HL-60/S4 (cell line): ENCODE measurements at regions not wholly inside any gene's neighbourhood (a gene's known extent, or its start where the extent isn't known, plus 50 kb on each side); places are given as distances from the start of the nearest gene placed in this dataset.
"Not testable (repeated sequence)": the region's sequence is repeated elsewhere in the genome, so short reads cannot be mapped to it uniquely, and the experiment has no call there.

Experiments used
- in situ Hi-C: fragments of 300-500 bp; cut with MboI; formaldehyde crosslinking; loops from 2 replicates; pipeline ENCODE4 v1.14.3; 2022; ENCODE audit warnings: low sequenced_read_pairs

DNA sequence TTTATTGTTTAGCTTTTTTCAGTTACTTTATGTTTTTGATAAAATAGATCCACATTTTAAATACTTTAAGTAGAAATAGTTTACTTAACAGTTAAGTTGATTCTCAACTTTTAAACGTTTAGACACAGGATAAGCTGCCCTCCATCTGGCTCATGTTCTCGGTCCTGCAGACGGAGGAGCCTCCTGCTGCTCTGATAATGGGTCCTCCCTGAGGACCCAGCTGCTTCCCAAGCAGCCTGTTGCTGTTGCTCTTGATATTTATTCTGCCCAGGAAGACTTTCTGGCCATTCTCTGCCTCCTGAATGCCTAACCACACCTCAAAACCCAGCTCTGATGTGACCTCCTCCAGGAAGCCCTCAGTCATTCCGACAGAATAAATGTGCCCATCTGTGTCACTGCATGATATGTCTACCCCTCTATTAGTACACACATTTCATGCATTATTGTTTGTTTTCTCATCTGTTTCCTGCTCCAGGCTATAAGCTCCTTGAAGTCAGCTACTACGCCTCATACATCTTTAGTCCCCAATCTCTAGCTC, 267.2 kb upstream of the MSX2 start:
- in situ Hi-C loops: no loop called here

DNA sequence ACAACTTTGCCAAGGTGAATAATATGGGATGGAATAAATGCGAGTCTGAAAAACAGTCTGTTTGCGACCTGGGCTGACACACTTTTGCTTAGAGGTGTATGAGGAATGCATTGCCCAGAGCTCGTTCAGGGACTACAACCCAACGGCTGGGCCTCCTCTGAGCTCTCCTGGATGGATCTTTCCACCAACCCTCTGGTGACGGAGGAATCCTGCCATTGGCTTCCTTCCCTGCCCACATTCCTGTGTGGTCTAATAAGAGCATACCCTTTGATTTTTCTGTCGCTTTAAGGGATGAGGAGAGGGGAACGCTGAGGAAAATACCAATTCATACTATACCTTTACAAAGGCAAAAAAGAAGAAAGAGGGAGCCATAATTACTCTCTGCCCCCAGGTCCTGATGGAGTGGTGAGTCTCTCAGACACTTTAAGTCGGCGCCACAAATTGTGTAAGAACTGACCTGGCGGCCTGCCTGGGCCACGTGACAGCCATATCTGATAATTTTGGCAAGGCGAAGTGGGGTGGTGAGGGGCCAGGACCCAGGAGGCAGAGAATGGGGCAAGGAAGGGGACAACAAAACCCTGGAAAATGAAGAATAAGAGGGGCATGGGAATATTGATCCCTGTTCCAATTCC, 265.2 kb upstream of the MSX2 start:
- in situ Hi-C loops: no loop called here

DNA sequence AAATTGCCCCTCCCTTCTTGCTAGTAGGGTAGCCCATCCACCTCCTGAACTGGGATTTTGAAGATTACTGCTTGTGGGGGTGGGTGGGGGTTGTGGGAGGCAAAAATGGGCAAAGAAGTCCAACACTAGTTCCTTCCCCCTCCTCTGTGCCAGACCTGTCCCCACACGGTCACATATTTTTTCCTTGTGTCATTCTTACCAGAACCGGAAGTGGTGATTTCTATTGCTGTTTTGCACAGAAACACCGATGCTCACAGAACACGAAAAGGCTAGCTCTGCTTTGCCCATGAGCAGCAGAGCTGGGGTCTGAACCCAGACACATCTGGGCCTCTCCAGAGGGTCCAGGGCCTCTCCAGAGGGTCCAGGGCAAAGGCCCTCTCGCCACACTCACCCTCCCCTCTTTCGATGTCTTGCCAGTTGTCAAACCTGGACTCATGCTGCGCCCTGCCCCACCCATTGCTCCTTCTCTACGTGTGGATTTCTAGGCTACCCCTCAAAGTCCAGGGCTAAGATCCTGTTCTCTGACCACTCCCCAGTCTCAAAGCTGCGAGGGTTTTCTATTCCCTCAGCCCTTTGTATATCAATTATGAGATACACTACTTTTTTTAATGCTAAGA, 264.4 kb upstream of the MSX2 start:
- in situ Hi-C loops: no loop called here

DNA sequence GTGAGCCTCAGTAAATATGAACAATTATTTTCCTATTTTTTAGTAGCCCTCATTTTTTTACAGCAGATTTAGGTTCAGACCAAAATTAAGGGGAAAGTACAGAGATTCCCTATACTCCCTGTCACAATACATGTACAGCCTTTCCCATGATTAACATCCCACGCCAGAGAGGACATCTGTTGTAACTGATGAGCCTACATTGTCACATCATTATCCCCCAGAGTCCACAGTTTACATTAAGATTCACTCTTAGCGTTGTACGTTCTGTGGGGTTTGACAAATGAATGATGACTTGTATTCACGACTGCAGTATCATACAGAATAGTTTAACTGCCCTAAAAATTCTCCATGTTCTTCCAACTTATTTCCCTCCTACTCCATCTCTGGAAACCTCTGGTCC, 262.3 kb upstream of the MSX2 start:
- in situ Hi-C loops: no loop called here

DNA sequence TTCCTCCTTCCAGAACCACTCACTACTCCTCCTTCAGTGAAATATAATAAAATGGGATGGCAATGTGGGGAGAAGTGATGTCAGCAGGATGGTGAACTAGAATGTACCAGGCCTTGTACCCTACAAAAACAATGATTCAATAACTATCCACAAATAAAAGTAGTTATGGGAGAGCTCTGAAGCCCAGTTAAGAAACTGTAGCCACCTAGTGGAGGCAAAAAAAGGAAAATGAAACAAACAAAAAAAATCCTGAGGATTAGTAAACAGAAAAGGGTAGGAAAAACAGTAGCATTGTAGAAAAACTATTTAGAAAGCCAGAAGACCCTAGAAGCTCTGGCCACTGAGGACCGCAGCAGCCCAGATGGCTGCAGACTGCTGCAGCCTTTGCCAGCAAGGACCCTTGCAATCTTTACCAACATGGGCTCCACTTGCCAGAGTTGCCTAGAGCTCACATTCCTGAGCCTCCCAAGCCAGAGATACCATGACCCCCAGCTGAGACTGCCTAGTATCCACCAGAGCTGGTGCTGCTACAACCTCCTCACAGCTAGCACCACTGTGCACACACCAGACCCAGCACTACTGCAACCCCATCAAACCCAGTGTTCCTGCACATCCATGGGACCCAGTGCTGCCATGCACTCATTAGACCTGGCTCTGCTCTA, 259.7 kb upstream of the MSX2 start:
- in situ Hi-C loops: no loop called here

DNA sequence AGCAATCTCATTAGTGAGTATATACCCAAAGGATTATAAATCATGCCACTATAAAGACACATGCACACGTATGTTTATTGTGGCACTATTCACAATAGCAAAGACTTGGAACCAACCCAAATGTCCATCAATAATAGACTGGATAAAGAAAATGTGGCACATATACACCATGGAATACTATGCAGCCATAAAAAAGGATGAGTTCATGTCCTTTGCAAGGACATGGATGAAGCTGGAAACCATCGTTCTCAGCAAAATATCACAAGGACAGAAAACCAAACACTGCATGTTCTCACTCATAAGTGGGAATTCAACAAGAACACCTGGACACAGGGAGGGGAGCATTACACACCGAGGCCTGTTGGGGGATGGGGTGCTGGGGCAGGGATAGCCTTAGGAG, 252.9 kb upstream of the MSX2 start:
- in situ Hi-C loops: not testable (repeated sequence)

DNA sequence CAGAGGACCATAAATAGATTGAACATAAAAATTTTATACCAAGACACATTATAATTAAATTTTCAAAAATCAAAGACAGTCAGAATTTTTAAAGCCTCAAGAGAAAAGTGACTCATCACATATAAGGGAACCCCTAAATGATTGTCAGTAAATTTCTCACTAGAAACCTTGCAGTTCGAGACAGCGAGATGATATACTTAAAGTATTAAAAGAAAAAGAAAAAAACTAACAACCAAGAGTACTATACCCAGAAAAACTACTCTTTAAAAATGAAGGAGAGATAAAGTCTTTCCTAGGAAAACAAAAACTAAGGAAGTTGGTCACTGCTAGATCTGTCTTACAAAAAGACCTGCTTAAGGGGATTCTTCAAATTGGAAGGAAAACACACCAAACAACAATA, 251.4 kb upstream of the MSX2 start:
- in situ Hi-C loops: no loop called here

DNA sequence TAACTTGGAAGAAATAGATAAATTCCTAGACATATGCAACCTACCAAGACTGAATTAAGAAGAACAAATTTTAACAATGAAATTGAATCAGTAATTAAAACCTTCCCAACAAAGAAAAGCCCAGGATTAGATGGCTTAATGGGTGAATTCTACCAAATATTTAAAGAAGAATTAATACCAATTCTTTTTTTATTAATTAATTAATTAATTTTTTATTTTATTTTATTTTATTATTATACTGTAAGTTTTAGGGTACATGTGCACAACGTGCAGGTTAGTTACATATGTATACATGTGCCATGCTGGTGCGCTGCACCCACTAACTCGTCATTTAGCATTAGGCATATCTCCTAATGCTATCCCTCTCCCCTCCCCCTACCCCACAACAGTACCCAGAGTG, 248.4 kb upstream of the MSX2 start:
- in situ Hi-C loops: not testable (repeated sequence)

DNA sequence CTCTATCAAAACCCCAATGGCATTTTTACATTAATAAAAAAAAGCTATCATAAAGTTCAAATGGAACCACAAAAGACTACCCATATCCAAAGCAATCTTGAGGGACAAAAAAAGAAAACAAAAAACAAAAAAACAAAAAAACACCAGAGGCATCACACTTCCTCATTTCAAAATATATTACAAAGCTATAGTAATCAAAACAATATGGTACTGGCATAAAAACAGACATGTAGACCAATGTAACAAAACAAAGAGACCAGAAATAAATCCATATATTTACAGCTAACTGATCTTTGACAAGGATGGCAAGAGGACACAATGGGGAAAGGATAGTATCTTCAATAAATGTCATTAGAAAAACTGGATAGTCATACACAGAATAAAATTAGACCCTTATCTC, 245.1 kb upstream of the MSX2 start:
- in situ Hi-C loops: no loop called here

DNA sequence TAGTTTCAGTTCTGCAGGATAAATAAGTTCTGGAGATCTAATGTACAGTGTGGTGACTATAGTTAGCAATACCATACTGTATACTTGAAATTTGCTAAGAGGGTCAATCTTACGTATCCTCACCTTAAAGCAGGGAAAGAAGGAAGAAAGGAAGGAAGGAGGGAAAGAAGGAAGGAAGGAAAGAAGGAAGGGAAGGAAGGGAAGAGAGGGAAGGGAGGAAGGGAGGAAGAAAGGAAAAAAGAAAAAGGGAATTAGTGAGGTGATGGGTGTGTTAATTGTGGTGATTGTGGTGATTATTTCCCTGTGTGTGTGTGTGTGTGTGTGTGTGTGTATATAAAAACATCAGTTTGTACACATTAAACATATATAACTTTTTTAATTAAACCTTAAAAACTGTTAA, 242.6 kb upstream of the MSX2 start:
- in situ Hi-C loops: no loop called here

DNA sequence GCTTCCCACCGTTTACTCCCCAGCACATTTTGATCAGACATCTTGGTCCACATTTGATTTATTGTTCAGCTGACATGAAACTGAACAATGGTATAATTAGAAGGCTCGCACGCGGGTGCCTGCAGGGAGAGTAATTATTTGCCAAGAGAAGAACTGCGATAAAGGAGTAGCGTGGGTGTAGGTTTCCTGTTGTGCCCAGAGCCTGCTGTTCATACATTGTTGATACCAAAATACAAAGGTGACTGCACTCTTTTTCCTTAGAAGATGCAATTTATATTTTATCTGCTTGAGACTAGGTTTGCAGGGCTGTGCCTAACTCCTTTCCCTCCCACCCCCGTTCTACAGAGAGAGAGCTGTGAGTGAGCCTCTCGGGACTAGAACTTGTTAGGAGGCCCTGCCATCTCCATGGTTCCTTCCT, 241.8 kb upstream of the MSX2 start:
- in situ Hi-C loops: no loop called here

DNA sequence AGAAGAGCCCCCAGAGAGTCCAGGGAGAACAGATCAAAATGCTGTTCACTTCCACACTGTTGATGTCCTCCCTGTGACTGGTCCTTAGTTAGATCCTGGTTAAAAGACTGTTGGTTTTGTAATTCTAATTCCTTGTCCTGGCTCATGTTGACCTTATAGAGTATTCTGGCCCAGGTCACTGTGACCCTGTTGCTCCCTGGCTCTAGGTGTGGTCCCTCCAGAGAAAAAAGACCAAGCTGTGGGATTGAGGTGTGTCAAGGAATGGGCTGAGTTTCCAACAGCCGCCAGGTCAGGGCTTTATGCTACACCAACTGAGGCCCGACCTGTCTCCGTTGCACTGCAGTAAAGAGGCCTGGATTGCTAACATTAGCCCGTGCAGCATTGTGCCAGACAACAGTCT, 241.0 kb upstream of the MSX2 start:
- in situ Hi-C loops: no loop called here

DNA sequence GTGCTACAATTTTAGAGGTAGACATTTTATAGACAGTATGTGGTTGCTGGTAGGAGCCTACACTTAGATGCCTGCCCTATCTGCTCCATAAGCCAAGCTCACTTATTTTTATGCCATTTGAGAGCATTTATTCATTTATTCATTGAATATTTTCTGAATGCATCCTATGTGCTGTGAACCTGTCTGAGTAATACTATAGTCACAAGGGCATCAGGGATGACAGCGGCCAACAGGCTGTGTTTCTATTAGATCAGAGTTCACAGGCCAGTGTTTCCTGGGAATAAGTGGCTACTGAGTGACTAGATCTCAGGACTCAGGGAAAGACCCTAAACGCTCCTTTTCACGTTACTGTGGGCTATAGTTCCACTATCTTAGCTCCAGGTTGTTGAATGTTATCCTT, 235.2 kb upstream of the MSX2 start:
- in situ Hi-C loops: no loop called here

DNA sequence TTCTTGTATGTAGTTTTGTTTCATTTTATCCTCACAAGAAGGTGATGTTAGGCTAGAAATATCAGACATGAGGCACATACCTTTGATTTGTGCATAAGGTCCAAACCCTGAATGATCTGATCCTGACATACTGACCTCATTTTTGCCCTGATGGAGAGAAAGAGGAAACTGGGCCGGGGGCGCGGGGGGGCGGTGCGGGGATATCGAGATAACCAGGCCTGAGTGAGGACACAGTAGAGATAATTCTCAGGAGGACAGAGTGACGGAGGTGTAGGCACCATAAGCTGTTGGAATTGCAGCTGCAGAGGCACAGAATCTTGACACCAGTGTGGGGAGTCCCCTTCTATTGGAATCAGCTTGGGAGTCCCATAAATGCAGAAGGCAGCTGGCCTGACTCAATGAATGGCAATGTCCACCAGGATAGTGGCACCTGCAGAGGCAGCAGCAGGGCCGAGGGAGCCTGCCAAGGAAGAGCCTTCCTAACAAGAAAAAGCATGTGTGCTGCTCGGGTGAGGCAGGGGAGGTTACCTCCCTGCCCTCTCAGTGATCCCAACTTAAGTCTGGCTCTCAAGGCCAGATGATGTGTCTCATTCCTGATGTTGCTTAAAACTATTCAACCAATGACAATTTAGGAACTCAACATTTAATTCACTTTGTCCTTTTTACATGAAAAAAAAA, 234.3 kb upstream of the MSX2 start:
- in situ Hi-C loops: no loop called here

DNA sequence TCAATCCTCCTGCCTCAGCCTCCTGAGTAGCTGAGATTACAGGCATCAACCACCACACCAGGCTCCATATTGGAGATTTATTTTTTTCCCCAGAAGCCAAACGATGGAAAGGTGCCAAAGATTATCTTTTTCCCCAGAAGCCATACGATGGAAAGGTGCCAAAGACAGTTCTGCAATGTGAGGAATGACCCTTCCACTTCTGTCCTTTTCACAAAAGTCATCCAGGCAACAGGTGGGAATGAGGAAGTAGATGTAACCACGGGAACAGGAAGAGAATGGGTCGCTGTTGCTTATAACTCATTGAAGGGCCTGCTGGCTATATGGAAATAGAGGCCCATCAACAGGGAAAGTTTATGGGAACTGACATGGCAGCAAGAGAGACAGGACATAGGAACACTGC, 233.7 kb upstream of the MSX2 start:
- in situ Hi-C loops: no loop called here

DNA sequence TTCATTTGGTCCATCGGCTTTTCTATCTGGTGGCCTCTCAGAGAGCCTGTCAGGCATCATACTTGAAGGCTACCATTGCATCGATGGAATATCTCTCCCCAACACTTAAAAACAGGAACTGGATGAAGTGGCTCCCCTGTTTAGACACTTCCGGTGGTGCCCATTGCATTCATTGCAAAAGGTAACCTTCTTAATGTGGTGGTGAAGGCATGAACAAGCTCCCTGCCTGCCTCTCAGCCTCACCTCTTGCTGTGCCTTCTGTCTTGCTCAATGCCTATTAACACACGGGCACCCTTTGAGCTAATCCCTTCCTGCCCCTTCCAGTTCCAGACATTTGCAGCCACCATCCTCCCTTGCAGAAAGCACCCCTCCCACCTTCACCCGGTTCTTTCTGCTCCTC, 233.1 kb upstream of the MSX2 start:
- in situ Hi-C loops: no loop called here

DNA sequence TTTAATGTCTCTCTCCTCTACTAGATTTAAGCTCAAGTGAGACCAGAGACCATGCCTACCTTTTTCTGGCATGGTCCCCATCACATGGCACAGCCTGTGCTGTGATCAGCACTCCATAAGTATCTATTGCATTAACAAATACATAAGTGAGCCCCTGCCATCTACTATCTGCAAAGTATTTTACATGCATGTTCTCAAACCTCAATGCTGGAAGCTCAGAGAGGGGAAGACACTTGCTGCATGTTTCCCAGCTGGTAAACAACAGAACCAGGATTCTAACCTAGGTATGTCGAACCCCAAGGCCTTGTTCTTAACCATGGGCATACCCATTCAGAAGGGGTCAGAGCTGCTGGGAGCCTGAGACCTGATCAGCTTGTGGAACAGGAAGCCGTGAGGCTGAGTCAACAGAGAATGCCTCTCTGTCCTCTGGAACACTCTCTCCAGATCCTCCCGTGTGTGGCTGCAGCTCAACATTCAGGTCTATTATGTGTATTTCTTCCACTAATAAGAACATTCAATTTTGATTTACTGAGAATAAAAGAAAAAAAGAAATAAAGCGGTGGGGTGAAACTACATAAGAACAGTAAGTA, 232.5 kb upstream of the MSX2 start:
- in situ Hi-C loops: no loop called here

DNA sequence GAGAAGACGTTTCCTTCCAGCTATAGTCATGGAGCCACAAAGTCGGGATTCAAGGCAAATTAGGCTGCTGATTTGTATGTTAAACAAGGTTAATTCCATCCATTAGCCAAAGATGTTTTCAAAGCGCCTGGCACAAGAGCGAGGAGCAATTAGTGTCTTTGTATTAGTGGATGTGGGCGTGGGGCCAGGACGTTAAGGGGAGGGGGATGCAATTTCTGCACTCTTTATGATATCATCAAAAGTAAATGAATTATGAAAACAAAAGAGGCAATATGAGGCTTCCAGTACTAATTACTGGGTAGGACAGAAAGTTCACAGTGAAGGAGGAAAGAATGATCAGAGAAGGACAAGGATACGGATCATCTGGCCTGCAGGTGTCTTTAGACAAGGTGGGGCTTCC, 230.9 kb upstream of the MSX2 start:
- in situ Hi-C loops: no loop called here

DNA sequence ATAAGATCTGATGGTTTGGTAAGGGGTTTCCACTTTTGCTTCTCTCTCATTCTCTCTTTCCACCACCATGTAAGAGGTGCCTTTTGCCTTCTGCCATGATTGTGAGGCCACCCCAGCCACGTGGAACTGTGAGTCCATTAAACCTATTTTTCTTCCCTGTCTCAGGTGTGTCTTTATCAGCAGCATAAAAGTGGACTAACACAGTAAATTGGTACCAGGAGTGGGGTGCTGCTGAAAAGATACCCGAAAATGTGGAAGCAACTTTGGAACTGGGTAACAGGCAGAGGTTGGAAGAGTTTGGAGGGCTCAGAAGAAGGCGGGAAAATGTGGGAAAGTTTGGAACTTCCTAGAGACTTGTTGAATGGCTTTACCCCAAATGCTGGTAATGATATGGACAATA, 226.4 kb upstream of the MSX2 start:
- in situ Hi-C loops: not testable (repeated sequence)

DNA sequence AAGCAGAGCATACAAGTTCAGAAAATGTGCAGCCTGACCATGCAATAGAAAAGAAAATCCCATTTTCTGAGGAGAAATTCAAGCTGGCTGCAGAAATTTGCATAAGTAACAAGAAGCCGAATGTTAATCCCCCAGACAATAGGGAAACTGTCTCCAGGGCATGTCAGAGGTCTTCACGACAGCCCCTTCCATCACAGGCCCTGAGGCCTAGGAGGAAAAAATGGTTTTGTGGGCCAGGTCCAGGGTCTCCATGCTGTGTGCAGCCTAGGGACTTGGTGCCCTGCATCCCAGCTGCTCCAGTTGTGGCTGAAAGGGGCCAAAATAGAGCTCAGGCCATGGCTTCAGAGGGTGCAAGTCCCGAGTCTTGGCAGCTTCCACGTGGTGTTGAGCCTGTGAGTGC, 225.8 kb upstream of the MSX2 start:
- in situ Hi-C loops: not testable (repeated sequence)

DNA sequence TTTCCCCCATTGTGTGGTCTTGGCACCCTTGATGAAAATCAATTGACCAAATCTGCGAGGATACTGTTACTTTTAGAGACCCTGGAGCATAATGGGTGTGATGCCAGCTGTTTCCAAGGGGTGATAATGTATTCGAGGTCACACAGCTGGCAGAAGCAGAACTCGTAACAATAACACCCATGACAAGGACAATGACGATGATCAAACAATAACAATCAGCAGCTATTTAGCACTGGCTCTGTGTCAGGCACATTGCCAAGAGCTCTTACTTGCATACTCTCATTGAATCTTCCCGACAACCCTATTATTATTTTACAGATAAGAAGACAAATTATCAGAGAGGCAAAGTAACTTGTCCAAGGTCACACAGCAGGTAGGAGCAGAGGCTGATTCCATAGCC, 223.7 kb upstream of the MSX2 start:
- in situ Hi-C loops: no loop called here
